Gastrocnemius medialis (tissue), 4 donors: ENCODE measurements at regions not wholly inside any gene's neighbourhood (a gene's known extent, or its start where the extent isn't known, plus 50 kb on each side); places are given as distances from the start of the nearest gene placed in this dataset.

Experiments
- CTCF ChIP-seq, 5 experiments: fragments of 450-650 bp in 3 of 5; fragments of 200-600 bp in 2 of 5; sonication (generic) in 2 of 5; IDR thresholded peaks in 4 of 5; conservative IDR thresholded peaks in 1 of 5; 1 replicate in 4 of 5; 2 replicates in 1 of 5; pipeline ENCODE4 v1.5.1; 2016 to 2019; ENCODE audit warnings: antibody characterized with exemption in 5 of 5, mild to moderate bottlenecking in 3 of 5, moderate library complexity in 3 of 5
- POLR2A ChIP-seq, 2 donors: fragments of 450-650 bp; IDR thresholded peaks; one replicate each; pipeline ENCODE4 v1.6.1; 2017; ENCODE audit warnings: antibody characterized with exemption in 2 of 2, mild to moderate bottlenecking in 2 of 2, moderate library complexity in 2 of 2

- no peak for TF ChIP-seq CTCF (IDR thresholded peaks at IDR 0.05 in 4 of 5, conservative IDR thresholded peaks at IDR 0.05 in 1 of 5)
- TF ChIP-seq POLR2A (IDR thresholded peaks at IDR 0.05): no peak
Measured at GRCh38 chr6:48388044-48388443, 277.0 kb upstream of the PTCHD4 start.
